Left lobe of liver (tissue), 2 donors: ENCODE measurements at regions not wholly inside any gene's neighbourhood (a gene's known extent, or its start where the extent isn't known, plus 50 kb on each side); places are given as distances from the start of the nearest gene placed in this dataset.
"Not testable (repeated sequence)": the region's sequence is repeated elsewhere in the genome, so short reads cannot be mapped to it uniquely, and the experiment has no call there.

ENCODE experiments used
- ATAC-seq: fragments of 200-7000 bp; cut with Tn5 transposase; one replicate; pipeline ENCODE4 v1.9.1; 2020; ENCODE audit warnings: mild to moderate bottlenecking, moderate library complexity
- DNase-seq: peaks from one replicate; pipeline ENCODE4 v3.0.0-alpha.2; 2020; ENCODE audit warnings: low spot score
- donor health status: DM: no; HTN: no; CAD: no; lungs with moderate emphysema.
- donor health status: DM: no; HTN: yes; CAD: no.

DNA sequence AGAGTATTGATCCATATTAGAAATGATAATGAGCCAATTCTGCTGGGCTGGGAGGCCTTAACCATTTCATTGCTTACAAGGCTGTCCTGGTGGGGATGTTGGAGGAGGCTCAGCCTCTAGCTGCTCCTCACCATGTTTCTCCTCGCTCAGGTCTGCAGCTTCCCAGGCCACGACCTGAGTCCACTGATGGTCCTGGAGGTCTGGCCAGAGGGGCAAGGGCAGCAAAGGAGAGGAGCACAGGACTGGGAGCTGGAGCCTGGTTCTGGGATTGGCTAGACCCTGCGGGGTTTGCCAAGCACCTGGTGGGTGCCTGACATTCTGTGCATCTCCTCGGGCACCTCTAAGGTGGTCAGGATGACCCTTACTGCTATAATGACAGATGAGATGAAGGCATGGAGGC, 92.6 kb downstream of the KIF26A start:
- no peak for DNase-seq
- ATAC-seq, result no peak

DNA sequence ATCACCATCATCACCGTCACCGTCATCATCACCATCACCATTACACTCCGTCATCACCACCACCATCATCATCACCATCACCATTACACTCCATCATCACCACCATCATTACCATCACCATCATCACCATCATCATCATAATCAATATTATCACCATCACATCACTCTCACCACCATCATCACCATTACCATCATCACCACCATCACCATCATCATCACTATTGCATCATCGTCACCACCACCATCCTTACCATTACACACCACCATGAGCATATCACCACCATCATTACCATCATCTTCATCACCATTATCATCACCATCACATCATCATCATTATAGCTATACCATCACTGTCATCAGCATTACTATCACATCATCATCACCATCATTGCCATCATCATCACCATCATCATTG, 93.7 kb downstream of the KIF26A start:
- ATAC-seq (no peak), DNase-seq (no peak)

DNA sequence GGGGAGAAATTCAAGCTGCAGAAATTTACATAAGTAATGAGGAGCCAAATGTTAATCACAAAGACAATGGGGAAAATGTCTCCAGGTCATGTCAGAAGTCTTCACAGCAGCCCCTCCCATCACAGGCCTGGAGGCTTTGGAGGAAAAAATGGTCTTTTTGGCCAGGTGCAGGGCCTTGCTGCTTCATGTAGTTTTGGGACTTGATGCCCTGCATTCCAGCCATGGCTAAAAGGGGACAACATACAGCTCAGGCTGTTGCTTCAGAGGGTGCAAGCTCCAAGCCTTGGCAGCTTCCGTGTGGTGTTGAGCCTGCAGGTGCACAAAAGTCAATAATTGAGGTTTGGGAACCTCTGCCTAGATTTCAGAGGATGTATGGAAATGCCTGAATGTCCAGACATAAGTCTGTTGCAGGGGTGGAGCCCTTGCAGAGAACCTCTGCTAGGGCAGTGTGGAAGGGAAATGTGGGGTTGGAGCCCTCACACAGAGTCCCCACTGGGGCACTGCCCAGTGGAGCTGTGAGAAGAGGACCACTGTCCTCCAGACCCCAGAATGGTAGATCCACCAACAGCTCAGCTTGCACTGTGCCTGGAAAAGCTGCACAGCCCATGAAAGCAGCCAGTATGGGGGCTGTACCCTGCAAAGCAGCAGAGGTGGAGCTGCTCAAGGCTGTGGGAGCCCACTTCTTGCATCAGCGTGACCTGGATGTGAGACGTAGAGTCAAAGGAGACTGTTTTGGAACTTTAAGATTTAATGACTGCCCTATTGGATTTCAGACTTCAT, 95.8 kb downstream of the KIF26A start:
- ATAC-seq, DNase-seq: not testable (repeated sequence)

DNA sequence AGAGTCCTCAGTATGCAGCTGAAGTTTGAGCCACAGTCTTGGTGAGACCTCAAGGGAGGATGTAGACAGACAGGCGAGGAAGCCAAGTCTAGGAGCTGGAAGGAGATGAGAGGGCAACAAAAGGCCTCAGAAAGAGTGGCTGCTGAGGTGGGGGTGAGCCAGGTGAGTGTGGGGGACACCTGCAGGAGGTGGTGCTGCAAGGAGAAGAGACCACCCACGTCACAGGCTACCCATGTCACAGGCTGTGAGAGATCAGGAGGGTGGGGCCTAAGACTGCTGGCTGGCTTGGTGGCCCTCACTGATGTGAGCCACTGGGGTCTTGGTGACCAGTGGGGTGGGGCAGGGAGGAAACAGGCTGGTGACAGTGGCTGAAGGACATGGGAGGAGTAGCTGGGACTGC, 97.3 kb downstream of the KIF26A start:
- no peak for ATAC-seq
- no peak for DNase-seq

- DNase-seq, result peak; percentile 39
- no peak for ATAC-seq
These were observed 99.5 kb downstream of the KIF26A start for GRCh38 chr14:104237651-104238423.

- ATAC-seq (no peak), DNase-seq (no peak)
These were observed 100.2 kb downstream of the KIF26A start for GRCh38 chr14:104238424-104239184.

- ATAC-seq (no peak), DNase-seq (no peak)
These were observed 100.9 kb downstream of the KIF26A start for GRCh38 chr14:104239185-104239775.

DNA sequence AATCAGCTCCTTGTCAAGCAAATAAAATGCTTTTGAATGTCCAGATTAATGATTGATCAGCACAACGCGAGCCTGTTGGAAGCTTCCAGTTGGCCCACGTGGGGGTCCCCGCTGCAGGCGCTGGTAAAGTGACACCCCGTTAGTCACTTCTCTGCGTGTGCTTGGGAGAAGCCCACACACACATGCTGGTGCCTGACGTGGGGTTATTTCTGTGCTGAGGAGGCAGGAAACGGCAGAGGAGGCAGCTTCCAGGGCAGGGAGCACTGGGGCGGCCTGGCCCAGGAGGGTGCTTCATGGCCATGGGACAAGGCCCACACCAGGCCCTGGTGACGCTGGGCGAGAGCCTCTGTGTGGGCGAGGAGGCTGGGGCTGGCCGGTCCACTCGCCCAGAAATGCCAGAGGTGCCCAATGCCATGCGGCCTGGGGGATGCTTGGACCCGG, 101.5 kb downstream of the KIF26A start:
- DNase-seq (peak; percentile 37), ATAC-seq (no peak)

GRCh38 chr14:104240434-104241157, 102.2 kb downstream of the KIF26A start:
- no peak for DNase-seq

GRCh38 chr14:104243200-104243599, 104.8 kb downstream of the KIF26A start:
- DNase-seq, result no peak
- no peak for ATAC-seq

More at GRCh38 chr14:104240434-104241157, 102.2 kb downstream of the KIF26A start:
- no peak for ATAC-seq

- DNase-seq (no peak), ATAC-seq (no peak)
These were observed 106.0 kb downstream of the KIF26A start for GRCh38 chr14:104244221-104245011.

GRCh38 chr14:104245075-104245474, 106.7 kb downstream of the KIF26A start:
- no peak for ATAC-seq
- DNase-seq, result no peak

DNA sequence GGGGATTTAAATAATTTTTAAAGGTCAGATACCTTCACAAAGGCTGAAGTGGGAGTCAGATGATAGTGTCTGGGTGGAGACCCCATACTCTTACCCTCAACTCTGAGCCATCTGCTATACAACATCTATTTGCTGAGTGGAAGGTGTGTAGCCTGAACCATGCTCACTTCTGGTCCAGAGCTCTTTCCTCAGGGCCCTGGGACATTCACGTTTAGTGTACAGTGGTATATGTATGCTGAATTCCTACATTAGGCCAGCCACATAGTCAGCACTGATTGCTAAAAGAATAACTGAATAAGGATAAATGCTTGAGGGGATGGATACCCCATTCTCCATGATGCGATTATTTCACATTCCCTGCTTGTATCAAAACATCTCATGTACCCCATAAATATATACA, 107.3 kb downstream of the KIF26A start:
- DNase-seq (no peak), ATAC-seq (no peak)

GRCh38 chr14:104246401-104247335, 108.3 kb downstream of the KIF26A start:
- ATAC-seq, result no peak
- DNase-seq, result no peak

- no peak for ATAC-seq
- DNase-seq, result no peak
These were observed 109.2 kb downstream of the KIF26A start for GRCh38 chr14:104247336-104248202.

- DNase-seq (peak; percentile 40), ATAC-seq (no peak)
These were observed 110.0 kb downstream of the KIF26A start for GRCh38 chr14:104248203-104249055.
